ENCODE measurements at regions not wholly inside any gene's neighbourhood (a gene's known extent, or its start where the extent isn't known, plus 50 kb on each side); places are given as distances from the start of the nearest gene placed in this dataset.

- no peak overlapping the region for H3K4me3 ChIP-seq (replicated peaks; ENCODE audit: low read depth, low read length)
- no peak for DNase-seq (ENCODE audit: extremely low read depth, low read depth)
- TF ChIP-seq CTCF (IDR thresholded peaks at IDR 0.05; ENCODE audit: low read depth, low read length, missing control alignments): no peak
Measured at GRCh38 chr18:67639872-67640271, 123.4 kb upstream of the DSEL start.

- no peak for TF ChIP-seq CTCF (IDR thresholded peaks at IDR 0.05; ENCODE audit: low read depth, low read length, missing control alignments)
- no peak for DNase-seq (ENCODE audit: extremely low read depth, low read depth)
- no peak overlapping the region for H3K4me3 ChIP-seq (replicated peaks; ENCODE audit: low read depth, low read length)
Measured at GRCh38 chr18:67636597-67637385, 120.3 kb upstream of the DSEL start.

- DNase-seq (ENCODE audit: extremely low read depth, low read depth): no peak
- no peak overlapping the region for H3K4me3 ChIP-seq (replicated peaks; ENCODE audit: low read depth, low read length)
- TF ChIP-seq CTCF (IDR thresholded peaks at IDR 0.05; ENCODE audit: low read depth, low read length, missing control alignments): no peak
Measured at GRCh38 chr18:67634631-67635338, 118.3 kb upstream of the DSEL start.

GRCh38 chr18:67633939-67634338 lies 117.4 kb upstream of the DSEL start:
- TF ChIP-seq CTCF (IDR thresholded peaks at IDR 0.05; ENCODE audit: low read depth, low read length, missing control alignments): no peak

GRCh38 chr18:67621906-67622305 lies 105.4 kb upstream of the DSEL start:
- TF ChIP-seq CTCF (IDR thresholded peaks at IDR 0.05; ENCODE audit: low read depth, low read length, missing control alignments): no peak
- no peak overlapping the region for H3K4me3 ChIP-seq (replicated peaks; ENCODE audit: low read depth, low read length)
- no peak for DNase-seq (ENCODE audit: extremely low read depth, low read depth)

More at GRCh38 chr18:67633939-67634338, 117.4 kb upstream of the DSEL start:
- no peak overlapping the region for H3K4me3 ChIP-seq (replicated peaks; ENCODE audit: low read depth, low read length)
- DNase-seq (ENCODE audit: extremely low read depth, low read depth): no peak

GRCh38 chr18:67621049-67621713 lies 104.7 kb upstream of the DSEL start:
- no peak for DNase-seq (ENCODE audit: extremely low read depth, low read depth)
- no peak overlapping the region for H3K4me3 ChIP-seq (replicated peaks; ENCODE audit: low read depth, low read length)
- no peak for TF ChIP-seq CTCF (IDR thresholded peaks at IDR 0.05; ENCODE audit: low read depth, low read length, missing control alignments)
